DMS153 treated with DMSO at 0.1 percent for 48 hours (cell line): ENCODE measurements at regions not wholly inside any gene's neighbourhood (a gene's known extent, or its start where the extent isn't known, plus 50 kb on each side); places are given as distances from the start of the nearest gene placed in this dataset.
"Not testable (repeated sequence)": the region's sequence is repeated elsewhere in the genome, so short reads cannot be mapped to it uniquely, and the experiment has no call there.

Experiments used
- DNase-seq: peaks from one replicate; lab custom pipeline; 2025; ENCODE audit not compliant: unreplicated experiment; lab: John Stamatoyannopoulos, UW

DNA sequence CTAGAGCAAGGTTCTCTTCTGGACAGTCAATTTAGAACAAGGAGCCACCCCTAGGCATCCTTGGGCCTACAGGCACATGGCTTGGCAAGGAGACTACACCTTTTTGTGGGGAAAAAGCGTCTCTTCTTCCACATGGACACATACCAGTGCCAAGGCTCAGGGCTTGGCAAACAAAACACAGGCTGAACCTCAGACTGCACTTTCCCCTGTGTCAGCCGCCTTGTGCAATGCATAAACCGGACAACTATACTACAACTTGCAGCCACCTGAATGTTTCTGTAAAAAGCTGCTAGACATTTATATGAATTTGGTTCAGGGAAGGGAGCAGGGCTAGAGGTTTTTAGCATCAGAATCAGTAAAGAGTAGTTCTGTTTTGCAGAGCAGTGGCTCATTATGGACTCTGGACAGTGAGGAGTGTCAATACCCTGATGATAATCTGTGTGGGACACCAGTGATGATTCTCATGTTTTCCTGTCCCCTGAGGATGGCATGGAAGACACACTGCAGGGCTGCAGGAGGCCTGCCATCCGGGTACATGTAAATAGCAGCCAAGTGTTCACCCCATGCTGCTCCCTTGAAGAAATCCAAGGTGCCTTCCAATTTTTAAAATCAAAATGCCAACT is 118.9 kb downstream of the GATA3 start:
- no peak for DNase-seq

DNA sequence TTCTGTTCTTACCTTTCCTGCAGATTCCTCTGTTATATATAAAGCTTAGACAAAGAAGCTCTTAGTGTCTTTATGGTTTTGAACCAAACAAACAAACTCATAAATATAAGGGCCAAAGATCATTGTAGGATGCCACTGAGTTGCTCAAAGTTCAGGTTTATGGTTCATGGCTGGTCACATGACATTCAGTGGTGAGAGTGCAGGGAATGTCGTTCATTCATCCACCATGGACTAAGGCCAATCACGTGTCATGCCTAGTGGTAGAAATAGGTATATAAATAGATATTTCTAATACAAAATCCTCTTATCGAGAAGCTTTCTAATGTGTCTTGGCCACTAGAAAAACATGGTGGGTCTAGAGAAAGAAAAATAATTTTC is 119.4 kb downstream of the GATA3 start:
- DNase-seq, result no peak

DNA sequence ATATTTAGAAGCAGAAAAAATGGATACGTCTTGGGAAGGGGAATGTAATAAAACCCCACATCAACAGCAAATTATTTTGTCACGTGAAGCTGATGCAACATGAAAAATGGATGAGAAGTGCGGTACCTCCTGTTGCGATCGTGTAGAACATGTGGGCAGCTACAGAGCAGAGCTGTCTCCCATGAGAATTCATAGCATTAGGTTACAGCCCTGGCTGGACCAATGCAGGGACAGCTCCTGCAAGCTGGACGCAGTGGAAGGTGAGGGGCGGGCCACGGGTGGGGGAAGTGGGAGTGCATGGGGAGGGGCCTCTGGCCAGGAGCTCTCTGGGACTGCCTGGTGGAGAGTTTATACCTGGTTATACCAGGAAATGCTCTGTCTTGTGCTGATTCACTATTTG is 120.3 kb downstream of the GATA3 start:
- no peak for DNase-seq

DNA sequence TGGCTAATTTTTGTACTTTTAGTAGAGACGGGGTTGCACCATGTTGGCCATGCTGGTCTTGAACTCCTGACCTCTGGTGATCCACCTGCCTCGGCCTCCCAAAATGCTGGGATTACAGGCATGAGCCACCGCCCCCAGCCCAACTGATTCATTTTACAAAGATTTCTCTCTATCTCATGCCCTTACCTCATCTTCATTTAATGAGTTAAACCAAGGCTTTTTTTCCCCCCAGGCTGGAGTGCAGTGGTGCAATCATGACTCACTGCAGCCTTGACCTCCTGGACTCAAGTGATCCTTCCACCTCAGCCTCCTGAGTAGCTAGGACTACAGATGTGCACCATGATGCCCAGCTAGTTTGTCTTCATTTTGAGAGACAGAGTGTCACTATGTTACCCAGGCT is 123.0 kb downstream of the GATA3 start:
- DNase-seq, result not testable (repeated sequence)

DNA sequence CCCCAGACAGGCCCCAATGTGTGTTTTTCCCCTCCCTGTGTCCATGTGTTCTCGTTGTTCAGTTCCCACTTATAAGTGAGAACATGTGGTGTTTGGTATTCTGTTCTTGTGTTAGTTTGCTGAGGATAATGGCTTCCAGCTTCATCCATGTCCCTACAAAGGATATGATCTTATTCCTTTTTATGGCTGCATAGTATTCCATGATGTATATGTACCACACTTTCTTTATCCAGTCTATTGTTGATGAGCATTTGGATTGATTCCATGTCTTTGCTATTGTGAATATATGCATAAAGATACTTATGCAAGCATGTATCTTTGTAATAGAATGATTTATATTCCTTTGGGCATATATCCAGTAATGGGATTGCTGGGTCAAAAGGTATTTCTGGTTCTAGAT is 125.3 kb downstream of the GATA3 start:
- not testable (repeated sequence) for DNase-seq

DNA sequence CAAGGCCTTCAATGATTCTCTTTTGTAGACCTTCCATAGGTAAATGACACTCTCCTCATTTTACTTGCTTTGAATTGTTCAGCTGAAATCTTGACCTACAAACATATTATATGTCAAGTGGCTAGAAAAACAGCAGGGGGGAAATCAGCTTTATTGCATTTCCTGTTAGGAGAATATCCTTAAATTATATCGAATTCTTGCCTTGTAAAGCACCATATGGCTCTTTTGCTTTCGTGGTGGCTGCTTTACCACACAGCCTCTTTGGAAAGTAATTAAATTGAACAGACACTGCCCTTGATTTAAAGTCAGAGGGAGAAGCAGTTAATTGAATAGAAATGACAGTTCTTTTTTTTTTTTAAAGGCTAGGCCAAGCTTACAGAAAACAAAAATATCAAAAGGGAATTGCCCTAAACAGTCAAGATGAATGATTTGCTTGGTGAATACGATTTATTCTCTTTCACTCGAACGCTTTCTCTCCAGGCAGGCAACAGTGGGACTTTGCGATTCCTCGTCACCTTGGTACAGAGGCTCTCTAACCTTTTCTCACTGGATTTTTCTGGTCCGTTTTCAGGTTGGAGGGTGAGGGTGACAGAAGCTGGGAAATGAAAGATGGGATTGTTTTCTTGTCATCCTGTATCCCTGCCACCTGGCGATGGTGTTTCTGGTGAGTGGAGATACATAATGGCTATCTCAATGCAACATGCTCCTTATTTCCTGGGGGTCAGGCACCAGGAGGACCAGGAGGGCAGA is 126.0 kb downstream of the GATA3 start:
- no peak for DNase-seq

- no peak for DNase-seq
Measured at GRCh38 chr10:8181496-8182157, 127.1 kb downstream of the GATA3 start.

GRCh38 chr10:8182806-8183205 is 128.3 kb downstream of the GATA3 start:
- no peak for DNase-seq

DNA sequence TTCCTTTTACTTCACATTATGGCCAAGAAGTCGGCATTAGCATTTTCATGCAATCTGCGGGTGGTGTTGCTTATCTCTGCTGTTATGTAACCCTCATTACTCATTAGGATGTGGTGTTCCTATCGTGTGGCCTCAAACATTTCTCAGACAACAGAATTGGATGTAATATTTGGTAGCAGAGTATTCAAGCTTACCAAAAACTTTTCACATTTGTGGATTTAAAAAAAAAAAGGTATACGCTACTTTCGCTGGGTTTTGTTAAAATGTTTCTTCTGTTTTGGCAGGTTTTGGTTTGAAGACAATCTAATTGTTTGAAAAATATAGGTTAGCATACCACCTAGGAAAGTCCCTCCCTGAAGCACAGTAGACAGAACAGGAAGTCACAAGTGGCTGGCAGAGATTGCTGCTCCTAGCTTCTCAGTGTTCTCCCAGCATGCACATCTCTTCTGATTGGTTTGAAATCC is 128.8 kb downstream of the GATA3 start:
- no peak for DNase-seq

- no peak for DNase-seq
Measured at GRCh38 chr10:8187171-8187666, 132.7 kb downstream of the GATA3 start.

DNA sequence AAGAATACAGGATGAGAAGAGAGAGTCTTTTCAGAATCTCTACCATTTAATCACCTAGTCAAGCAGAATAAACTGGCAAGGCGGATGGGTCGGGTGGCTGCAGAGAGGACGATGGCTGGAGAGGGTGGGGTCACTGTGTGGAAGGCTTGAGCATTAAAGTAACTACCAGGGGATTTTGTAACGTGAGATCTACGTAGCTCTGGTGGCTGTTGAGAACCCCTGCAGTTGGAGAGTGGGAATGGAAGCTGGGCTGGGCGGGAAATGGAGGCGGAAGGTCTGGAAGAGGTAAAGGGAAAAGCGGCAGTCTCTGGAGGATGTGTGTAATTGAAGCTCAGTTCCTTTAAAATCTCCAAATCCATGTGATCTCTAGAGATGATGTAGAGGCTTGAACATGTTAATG is 135.0 kb downstream of the GATA3 start:
- no peak for DNase-seq

DNA sequence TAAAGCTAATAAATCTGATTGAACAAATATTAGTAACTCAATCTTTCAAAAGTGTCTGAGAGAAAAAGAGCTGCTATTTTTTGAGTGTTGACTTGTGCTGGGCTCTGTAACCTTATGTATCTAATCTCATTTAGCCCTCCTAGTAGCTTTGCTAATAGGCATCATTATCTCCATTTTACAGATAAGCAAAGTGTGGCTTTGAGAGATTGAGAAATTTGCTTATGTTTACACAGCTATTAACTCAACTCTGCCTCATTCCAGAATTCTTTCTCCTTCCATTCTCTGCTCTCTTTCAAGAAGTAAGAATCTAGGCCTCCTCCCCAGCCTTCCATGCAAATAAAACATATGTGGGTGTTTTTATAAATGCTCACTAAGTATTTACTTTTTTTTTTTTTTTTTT is 137.8 kb downstream of the GATA3 start:
- DNase-seq, result no peak

GRCh38 chr10:8193546-8193945 is 139.1 kb downstream of the GATA3 start:
- DNase-seq, result no peak

- DNase-seq, result no peak
Measured at GRCh38 chr10:8194050-8194449, 139.6 kb downstream of the GATA3 start.

DNA sequence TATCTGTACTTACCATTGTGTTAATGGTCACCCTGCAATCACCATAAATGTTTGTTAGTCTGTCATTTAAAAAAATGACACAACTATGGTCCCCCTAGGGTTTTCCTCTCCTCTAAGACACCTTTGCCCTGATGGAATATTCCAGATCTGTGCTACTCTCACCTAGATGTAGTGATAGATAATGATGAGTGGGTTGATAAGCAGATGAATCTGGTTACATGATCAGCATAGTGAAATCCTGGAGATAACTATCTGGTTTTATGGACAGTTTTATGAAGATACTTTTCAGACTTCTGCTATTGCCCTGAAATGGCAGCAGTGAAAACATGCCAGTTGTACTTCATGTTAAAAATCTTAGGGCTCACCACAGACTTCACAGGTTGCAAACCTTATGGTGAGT is 152.4 kb downstream of the GATA3 start:
- DNase-seq, result no peak

- no peak for DNase-seq
Measured at GRCh38 chr10:8211631-8212030, 157.1 kb downstream of the GATA3 start.

GRCh38 chr10:8213735-8214134 is 159.2 kb downstream of the GATA3 start:
- no peak for DNase-seq

DNA sequence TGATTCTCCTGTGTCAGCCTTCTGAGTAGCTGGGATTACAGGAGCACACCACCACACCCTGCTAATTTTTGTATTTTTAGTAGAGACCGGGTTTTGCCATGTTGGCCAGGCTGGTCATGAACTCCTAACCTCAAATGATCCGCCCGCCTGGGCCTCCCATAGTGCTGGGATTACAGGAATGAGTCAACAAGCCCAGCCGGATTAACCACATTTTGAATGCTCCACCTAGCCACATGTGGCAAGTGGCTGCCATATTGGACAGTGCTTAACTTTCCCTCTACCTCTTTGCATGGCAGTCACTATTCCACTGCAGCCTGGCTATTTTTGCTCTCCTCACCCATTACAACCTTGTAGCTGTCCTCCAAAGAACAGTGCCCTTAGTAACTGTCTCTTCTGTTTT is 160.1 kb downstream of the GATA3 start:
- DNase-seq, result no peak

DNA sequence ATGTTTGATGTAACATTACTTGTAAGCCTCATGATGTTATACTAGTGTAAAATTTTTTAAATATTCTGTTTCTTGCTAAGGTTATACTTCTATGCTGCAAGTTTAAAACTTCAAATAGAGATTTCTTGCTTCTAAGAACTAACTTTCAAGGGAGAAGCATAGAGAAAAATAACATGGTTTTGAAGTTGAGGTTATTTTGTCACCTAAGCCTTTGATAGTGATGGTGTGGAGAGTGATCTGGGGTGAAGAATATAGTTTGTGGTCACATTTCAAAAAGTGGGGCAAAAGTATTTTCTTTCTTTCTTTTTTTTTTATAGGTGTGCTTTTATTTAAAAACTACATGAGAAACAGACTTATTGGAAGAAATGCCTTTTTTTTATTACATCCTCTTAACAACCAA is 162.4 kb downstream of the GATA3 start:
- DNase-seq, result no peak

GRCh38 chr10:8221451-8221850 is 167.0 kb downstream of the GATA3 start:
- no peak for DNase-seq

GRCh38 chr10:8224591-8224990 is 170.1 kb downstream of the GATA3 start:
- DNase-seq, result no peak

DNA sequence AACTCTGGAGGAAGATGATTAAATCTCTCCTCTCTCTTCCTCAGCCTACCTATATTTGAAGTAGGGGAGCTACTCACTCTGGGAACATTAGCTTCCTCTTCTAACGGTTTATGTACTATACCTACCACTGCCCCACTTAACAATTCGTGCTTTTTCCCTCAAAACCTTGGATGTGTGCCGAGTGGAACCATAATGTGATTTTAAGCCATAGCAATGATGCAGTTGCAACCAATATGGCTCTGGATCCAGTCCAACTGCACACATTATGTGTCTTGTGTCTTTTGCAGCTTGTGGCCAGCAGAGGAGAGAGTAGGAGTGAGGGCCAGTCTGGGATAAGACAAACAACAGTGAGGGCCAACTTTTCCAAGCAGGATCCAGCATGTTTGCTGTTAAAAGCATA is 170.7 kb downstream of the GATA3 start:
- DNase-seq, result no peak
